ENCODE measurements at regions not wholly inside any gene's neighbourhood (a gene's known extent, or its start where the extent isn't known, plus 50 kb on each side); places are given as distances from the start of the nearest gene placed in this dataset.

DNA sequence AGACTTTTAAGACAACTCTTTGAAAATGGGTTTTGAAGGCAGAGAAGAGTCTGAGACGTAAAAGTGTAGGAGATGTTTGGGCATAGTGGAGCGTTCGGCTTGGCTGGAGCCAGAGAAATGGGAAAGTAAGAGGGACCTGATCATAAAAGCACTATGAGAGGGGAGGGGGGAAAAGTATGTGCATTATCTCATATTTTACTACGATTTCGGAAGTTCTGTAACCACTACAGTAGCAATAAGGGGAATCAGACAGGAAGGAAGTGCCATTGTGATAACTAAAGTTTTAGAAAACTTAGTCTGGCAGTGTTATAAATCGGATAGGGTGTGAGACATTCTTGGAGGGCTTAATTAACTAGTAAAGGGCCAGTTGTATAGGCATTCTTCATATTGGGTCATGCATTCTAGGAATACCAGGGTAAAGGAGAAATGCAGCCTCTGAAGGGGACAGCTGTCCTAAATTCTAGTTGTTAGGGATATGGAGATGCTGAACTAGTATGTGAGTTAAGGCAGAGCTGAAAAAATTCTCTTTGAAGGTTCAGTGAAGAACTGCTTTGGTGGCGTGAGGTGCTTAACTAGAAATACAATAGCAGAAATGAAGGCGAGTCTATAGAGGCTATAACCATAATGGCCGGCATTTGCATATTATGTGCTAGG is 83.8 kb upstream of the FREM1 start:
- WGBS (ENCODE audit: low lambda C conversion rate, missing lambda C conversion rate), result 72% methylated on average over 9 of the region's 9 CpGs
- H3K4me3 ChIP-seq, result peak overlapping the region; percentile 76

GRCh38 chr9:14993061-14993800 is 83.0 kb upstream of the FREM1 start:
- H3K36me3 ChIP-seq (replicated peaks; ENCODE audit: insufficient read depth, low read depth), result no peaks in the 10 kb centered on the region
- peak overlapping the region; percentile 85 for H2AFZ ChIP-seq
- 11% methylated on average over 44 of the region's 49 CpGs for WGBS (ENCODE audit: low lambda C conversion rate, missing lambda C conversion rate)
- H3K27ac ChIP-seq, result peak overlapping the region; percentile 59
- no peak for TF ChIP-seq CTCF (IDR thresholded peaks at IDR 0.05; ENCODE audit: poor library complexity)
- no peak for TF ChIP-seq EZH2phosphoT487 (IDR thresholded peaks at IDR 0.05; ENCODE audit: low read depth, severe bottlenecking, unreplicated experiment)
- TF ChIP-seq EZH2 (IDR thresholded peaks at IDR 0.05; ENCODE audit: borderline replicate concordance), result no peak
- no peaks in the 10 kb centered on the region for H3K9me3 ChIP-seq (ENCODE audit: low read depth)
- H3K4me2 ChIP-seq, result peak overlapping the region; percentile 87
- peak; percentile 95 for DNase-seq (ENCODE audit: low spot score)
- H4K20me1 ChIP-seq (ENCODE audit: insufficient read depth, poor library complexity, severe bottlenecking), result no peaks in the 10 kb centered on the region
- no peaks in the 10 kb centered on the region for H3K27me3 ChIP-seq
- H3K4me1 ChIP-seq (ENCODE audit: insufficient read depth), result peaks cover 9% of the 10 kb centered on the region
- peak overlapping the region; percentile 76 for H3K4me3 ChIP-seq
- no peaks in the 10 kb centered on the region for H3K79me2 ChIP-seq
- H3K9me2 ChIP-seq (replicated peaks; ENCODE audit: insufficient read depth), result no peaks in the 10 kb centered on the region

More for the DNA sequence above, 83.8 kb upstream of the FREM1 start:
- Histone ChIP-seq H3K27ac (peak overlapping the region; percentile 59), H4K20me1 (ENCODE audit: insufficient read depth, poor library complexity, severe bottlenecking) (no peaks in the 10 kb centered on the region), H3K9me3 (ENCODE audit: low read depth) (no peaks in the 10 kb centered on the region), H3K27me3 (no peaks in the 10 kb centered on the region), H3K9me2 (replicated peaks; ENCODE audit: insufficient read depth) (no peaks in the 10 kb centered on the region), H3K4me2 (peak overlapping the region; percentile 87), H2AFZ (peak overlapping the region; percentile 85), H3K79me2 (no peaks in the 10 kb centered on the region), H3K36me3 (replicated peaks; ENCODE audit: insufficient read depth, low read depth) (no peaks in the 10 kb centered on the region), H3K4me1 (ENCODE audit: insufficient read depth) (peaks cover 9% of the 10 kb centered on the region)
- no peak for DNase-seq (ENCODE audit: low spot score)
- TF ChIP-seq CTCF (IDR thresholded peaks at IDR 0.05; ENCODE audit: poor library complexity) (no peak), EZH2 (IDR thresholded peaks at IDR 0.05; ENCODE audit: borderline replicate concordance) (no peak), EZH2phosphoT487 (IDR thresholded peaks at IDR 0.05; ENCODE audit: low read depth, severe bottlenecking, unreplicated experiment) (no peak)

DNA sequence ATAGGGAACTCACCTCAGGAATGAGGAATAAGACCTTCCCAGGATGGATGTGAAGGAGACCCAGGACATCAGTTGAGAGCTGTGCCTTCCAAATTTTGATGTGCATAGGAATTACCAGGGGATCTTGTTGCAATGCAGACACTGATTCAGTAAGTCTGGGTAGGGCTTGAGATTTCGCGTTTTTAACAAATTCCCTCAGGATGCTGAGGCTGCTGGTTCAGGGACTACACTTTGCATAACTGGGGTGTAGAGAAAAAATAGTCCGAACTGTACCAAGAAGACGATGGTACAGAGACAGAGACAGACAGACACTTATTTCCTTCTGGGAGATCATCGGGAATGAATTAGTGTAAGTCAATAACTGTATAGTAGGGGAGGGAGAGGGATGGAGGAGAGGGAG is 82.3 kb upstream of the FREM1 start:
- Histone ChIP-seq H3K9me3 (ENCODE audit: low read depth) (no peaks in the 10 kb centered on the region), H3K36me3 (replicated peaks; ENCODE audit: insufficient read depth, low read depth) (no peaks in the 10 kb centered on the region), H3K27me3 (no peaks in the 10 kb centered on the region), H3K4me2 (peak overlapping the region; percentile 87), H4K20me1 (ENCODE audit: insufficient read depth, poor library complexity, severe bottlenecking) (no peaks in the 10 kb centered on the region), H3K9me2 (replicated peaks; ENCODE audit: insufficient read depth) (no peaks in the 10 kb centered on the region), H2AFZ (peak overlapping the region; percentile 85), H3K4me3 (no peak overlapping the region), H3K27ac (peak overlapping the region; percentile 54), H3K79me2 (no peaks in the 10 kb centered on the region), H3K4me1 (ENCODE audit: insufficient read depth) (peaks cover 9% of the 10 kb centered on the region)
- no peak for TF ChIP-seq CTCF (IDR thresholded peaks at IDR 0.05; ENCODE audit: poor library complexity)
- no peak for TF ChIP-seq EZH2 (IDR thresholded peaks at IDR 0.05; ENCODE audit: borderline replicate concordance)
- no peak for TF ChIP-seq EZH2phosphoT487 (IDR thresholded peaks at IDR 0.05; ENCODE audit: low read depth, severe bottlenecking, unreplicated experiment)
- WGBS (ENCODE audit: low lambda C conversion rate, missing lambda C conversion rate), result 87% methylated on average over 5 of the region's 5 CpGs
- DNase-seq (ENCODE audit: low spot score), result no peak
